ENCODE measurements at regions not wholly inside any gene's neighbourhood (a gene's known extent, or its start where the extent isn't known, plus 50 kb on each side); places are given as distances from the start of the nearest gene placed in this dataset.
"Not testable (repeated sequence)": the region's sequence is repeated elsewhere in the genome, so short reads cannot be mapped to it uniquely, and the experiment has no call there.

DNA sequence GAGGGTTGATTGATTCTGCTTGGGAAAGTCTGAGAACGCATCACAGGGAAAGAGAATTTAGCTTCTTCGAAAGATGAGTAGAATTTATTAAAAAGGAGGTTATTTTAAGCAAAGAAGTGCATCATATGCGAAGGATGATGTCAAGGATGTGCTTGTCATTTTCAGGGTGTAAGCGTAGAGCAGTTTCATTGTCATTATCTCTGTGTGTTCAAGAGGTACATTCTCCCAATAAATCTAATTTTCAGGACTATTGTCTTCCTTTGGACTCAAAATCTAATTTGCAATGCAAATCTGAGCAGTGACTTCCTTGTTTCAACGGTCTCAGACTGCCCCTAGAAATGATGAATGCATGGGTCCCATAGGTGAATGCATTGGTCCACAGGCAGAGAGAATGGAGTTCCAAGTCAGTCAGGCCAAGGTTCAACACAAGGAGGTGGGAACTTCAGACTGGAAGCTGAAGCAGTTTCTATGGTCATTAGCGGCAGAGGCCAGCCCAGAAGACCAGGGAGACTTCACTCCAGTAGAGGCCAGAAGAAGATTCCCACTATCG is 99.8 kb downstream of the CDC42EP3 start:
- DNase-seq = no peak

DNA sequence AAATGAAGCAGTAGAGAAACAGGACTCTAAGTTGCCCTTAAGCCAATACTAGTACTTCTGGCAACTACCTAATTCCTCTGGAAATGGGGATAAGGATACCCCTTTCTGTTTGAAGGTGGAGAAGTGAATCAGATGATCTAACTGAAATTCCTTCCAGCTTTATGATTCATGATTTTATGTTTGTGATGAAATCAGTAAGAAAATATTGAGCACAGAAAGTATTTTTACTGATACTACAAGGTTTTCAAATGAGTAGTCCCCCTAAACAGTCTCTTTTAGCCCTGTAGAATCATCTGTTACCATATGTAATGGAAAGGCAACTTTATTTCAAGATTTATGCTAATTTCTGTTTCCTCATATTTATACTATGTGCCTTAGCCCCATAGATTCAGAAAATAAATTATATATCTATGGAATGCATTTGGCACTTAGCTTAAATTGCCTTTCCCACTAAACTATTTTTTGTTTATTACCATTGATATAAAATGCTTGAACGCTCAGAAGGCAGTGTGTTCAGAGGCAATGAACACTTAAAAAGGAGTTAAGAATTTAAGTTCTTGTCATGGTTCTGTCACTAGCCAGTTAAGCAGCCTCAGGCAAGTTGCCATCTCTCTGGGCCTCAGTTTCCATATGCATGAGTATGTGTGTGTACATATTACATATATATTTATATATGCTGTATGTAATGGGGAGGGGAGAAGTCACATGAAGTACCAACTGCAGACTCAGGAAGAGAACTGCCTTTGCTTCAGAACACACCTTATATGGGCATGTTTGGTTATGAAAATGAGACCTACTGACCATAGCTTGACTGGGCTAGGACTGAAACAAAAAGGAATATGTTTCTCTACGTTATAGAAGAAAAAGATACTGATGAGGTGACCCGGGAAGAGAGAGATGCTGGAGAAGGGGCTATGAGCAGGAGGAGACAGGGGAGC is 97.7 kb downstream of the CDC42EP3 start:
- DNase-seq = peak; percentile 31

DNA sequence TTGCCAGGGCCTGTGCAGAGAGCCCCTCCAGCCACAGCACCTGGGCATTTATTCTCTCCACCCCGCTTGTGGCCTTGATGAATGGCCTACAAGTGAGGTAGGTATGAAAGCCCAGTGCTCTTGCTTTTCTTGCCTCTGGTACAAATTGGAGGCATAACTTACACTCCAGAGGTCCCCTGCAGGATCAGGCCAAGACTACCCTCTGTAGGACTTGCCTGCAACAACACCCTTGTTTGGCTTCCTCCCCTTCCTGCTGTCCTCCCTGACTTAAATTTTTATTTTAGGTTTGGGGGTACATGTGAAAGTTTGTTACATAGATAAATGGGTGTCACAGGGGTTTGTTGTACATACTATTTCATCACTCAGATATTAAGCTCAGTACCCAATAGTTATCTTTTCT is 95.7 kb downstream of the CDC42EP3 start:
- peak; percentile 5 for DNase-seq

DNA sequence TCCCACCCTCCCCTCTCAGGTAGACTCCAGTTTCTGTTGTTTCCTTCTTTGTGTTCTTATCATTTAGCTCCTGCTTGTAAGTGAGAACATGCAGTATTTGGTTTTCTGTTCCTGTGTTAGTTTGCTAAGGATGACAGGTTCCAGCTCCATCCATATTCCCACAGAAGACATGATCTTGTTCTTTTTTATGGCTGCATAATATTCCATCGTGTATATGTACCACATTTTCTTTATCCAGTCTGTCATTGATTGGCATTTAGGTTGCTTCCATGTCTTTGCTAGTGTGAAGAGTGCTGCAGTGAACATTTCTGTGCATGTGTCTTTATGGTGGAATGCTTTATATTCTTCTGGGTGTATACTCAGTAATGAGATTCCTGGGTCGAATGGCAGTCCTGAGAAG is 95.2 kb downstream of the CDC42EP3 start:
- DNase-seq = not testable (repeated sequence)

DNA sequence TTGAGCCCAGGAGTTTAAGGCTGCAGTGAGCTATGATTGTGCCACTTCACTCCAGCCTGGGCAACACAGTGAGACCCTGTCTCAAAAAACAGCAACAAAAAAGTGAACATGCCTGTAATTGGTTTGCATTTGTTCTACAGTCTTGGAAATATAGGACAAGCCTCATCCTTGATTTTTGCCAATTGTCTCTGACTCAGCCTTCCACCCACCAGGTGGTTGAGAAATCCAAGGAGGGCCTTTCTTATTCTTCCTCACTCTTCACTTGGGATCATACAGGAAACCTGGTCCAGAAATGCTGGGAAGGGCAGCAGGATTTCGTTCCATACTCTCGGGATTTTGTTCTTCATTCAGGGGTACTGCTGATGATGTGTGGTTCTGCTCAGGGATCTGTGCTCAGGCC is 94.6 kb downstream of the CDC42EP3 start:
- DNase-seq = no peak

DNA sequence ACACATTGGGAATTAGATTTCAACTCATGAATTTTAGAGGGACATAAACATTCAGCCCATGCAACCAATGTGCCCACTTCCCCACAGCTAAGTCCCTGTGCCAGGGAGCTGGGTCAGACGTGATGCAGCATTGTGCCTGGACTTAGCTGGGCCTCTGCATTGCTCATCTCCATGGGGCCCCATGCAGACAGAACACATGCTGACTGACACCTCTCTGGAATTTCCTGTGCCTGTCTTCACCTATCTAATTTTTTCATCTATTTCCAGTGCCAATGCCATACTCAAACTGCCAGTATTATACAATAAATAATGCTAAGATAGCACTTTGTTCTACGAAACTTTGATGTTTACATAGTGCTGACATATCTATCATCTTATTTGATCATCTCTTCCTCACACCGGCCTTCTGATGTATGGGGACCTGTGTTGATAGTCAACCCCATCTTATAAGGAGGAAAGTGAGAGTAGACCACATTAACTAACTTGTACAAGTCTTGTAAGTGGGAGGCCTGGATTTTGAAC is 92.2 kb downstream of the CDC42EP3 start:
- DNase-seq = no peak

DNA sequence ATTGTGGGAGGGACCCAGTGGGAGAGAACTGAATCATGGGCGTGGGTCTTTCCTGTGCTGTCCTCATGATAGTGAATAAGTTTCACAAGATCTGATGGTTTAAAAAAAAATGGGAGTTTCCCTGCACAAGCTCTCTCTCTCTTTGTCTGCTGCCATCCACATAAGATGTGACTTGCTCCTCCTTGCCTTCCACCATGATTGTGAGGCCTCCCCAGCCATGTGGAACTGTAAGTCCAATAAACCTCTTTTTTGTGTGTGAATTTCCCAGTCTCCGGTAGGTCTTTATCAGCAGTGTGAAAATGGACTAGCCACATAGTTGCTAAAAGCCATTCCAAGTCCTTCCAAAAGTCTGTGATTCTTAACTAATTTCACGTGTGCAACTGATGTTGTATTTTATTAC is 91.5 kb downstream of the CDC42EP3 start:
- DNase-seq = not testable (repeated sequence)

DNA sequence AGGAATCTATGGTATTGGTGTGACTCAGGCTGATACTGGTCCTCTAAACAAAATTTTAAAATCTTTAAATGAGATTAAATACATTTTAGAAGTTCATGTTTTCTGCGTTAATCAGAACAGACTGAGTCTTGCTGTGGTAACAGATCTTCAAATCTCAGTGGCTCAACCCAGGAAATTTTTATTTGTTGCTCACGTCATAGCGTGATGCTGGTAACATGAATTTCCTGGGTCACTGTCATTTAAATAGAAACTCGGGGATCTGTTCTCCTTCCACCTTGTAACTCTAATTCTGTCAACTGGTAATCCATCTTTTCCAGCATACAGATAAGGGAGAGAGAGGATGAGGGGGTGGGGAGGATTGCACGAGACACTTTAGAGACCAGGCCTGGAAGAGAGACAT is 90.0 kb downstream of the CDC42EP3 start:
- no peak for DNase-seq

DNA sequence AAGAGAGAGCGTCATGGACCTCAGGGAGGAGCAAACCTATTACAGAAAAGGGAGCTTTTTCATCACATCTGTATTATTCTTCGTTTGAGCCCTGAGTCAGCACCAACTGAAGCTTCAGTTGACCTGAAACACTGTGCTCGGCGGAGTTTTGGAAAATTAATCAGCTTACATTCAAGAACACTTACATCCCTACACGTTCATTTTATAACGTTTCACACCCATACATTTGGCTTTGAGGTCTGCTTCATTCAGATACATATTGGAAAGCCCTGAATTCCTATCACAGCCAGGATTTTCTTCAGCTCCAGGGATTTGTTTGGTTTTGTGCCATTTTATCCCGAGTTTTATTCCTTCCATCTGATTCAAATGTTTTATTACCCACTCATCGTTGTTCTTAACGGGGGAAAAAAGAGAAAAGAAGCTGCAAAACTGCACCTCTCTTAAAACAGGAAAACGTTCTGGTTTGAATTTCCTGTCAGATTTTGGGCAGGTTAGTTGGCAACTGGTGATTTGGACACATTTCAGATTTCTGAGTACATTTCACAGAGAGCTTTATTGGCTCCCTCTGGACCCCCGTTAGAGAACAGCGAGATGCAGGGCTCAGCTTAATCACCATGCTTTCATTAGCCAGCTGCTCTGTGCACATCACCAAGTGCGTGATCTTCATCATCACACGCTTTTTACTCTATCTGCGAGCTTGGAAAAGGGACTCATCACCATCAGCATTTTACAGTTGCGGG is 88.8 kb downstream of the CDC42EP3 start:
- DNase-seq = peak; percentile 15

DNA sequence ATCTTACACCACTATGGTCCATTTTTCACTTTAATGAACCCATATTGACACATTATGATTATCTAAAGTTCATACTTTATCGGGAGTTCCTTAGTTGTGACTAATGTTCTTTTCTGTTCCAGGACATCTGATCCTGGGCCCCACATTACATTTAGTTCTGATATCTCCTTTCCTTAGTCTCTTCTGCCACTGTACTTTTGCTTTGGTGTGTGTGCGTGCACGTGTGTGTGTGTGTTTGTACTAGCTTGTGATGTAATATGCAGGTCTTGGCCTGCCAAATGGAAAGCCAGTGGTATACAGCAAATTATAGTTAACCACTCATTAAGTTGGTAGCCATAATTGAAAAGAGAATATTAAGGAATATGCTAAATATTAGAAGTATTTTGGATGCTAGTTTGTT is 88.0 kb downstream of the CDC42EP3 start:
- peak; percentile 23 for DNase-seq

DNA sequence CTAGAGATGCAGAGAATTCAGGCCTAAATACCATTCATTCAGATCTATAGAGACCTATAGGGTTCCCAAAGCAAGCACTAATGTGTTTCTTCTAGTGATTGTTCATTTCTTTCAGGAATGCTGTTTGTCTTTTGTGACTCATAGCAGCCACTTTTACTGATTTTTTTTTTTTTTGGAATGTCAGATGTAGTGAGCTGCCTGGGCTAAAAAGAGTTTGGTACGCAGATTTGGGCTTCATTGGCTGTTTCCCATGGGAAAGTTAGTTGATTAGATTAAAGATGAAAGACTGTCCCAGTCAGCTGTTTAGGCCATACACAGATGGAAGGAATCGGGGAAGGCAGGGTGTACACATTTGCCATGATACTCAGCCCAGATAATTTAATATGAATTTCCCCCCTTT is 87.6 kb downstream of the CDC42EP3 start:
- peak; percentile 65 for DNase-seq

DNA sequence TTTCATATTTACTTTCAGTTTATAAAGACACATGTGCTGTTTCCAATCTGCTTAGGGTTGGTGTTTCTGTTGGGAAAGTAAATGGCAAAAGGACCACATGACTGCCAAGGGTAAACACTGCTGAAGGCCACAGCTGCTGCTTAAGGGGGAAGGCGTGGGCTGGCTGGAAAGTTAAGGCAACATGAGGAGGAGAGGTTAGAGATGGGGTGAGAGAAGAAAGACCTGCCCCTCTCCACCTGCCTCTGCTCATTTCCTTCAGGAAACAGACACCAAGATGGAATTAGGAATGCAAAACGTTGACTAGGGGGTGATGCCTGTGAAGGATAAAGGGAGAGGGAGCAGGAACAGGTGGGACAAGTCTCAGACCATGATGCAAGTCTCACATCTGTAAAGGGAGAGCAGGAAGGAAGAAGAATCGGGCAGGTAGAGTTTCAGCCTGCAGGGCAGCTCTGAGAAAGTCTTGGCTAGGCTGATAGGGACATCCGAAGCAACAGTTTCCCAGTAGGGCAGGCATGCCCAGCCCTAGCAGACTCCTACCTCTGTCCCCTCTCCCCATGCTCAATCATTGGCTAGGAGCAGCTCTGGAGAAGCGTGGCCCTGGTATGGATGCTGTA is 86.0 kb downstream of the CDC42EP3 start:
- peak; percentile 68 for DNase-seq

DNA sequence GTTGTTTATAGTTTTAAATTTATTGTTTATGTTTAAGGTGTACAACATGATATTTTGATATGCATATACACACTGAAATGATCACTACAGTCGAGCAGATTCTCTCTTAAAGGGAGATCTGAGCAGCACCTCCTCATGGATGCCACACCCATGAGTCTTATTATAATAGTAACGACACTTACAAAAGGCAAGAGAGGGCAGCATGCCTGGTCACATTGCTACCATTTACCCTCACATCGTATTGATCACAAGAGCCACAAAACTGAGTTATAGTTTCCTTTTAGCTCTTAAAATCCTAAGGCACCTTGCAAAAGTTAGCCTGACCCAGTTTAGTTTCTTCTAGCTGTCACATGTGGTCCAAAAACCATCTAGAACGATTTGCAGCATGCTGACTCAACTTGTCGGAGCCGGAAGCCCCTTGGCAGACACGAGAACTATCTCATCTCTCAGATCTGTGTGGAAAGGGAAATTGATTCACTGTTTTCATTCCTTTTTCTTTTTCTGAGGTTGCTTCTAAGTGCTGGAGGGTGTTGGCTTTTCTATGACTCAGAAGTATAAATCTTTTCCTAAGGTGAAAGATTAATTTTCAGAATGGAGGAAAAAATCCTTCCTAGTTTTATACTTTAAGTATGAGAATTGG is 85.3 kb downstream of the CDC42EP3 start:
- peak; percentile 88 for DNase-seq

DNA sequence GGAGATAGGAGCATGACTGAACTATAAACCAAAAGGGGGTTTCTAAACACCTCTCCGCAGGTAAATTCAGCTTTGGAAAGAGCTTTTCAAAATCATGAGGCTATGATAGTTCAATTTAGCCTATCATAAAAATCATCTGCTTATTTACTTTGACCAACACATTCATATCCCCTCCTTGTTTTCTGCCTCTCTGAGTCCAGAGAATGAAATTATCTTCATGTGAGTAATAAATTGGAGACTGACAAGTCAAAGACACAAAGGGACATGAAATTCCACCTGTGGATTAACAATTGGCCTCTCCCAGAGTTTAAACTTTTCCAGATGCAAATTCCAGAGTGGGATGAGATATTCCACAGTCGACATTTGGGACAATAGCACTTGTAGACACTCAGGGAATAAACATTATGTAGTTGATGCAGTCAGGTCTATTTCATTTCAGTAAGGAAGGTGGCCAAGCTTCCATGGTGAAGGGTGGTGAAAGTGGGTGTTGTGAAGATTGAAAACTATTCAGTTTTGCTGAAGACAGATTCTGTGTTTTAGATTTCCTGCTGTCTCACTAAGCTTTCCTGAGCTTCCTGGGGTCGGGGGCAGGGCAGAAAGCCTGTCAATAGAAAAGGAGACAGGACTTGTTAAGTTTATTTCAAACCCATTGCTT is 84.7 kb downstream of the CDC42EP3 start:
- DNase-seq = peak; percentile 30

DNA sequence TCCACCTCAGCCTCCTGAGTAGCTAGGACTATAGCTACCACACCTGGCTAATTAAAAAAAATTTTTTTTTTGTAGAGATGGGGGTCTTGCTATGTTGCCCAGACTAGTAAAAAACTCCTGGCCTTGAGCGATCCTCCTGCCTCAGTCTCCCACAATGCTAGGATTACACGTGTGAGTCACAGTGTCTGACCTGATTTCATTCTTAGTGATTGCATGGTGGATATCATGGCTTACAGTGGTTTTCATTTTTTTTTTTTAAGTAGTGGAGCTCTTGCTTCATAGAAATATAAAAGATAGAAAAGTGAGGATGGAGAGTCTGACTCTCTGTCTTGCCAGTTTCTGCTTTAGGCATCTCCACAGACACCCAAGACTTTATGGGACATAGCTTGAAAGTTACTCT is 83.6 kb downstream of the CDC42EP3 start:
- DNase-seq = no peak

DNA sequence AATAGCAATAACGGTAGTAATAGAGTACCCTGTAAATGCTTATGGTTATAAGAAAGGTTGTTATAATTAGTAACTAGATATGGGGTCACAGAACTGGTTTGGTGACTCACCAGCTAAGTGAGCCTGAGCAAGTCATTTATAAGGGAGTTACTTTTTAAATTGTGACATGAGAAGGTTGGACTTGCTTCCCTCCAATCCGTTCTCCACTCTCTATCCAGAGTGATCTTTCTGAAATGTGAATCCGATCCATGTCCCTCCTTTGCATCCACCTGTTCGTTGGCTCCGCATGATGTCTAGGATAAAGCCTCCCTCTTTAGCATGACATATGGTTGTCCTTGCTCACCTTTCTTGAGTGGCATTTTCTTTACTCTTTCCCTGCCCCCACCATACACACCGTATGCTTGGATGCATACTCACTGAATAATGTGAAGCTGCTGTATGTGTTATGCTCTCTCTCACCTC is 83.1 kb downstream of the CDC42EP3 start:
- DNase-seq = no peak

DNA sequence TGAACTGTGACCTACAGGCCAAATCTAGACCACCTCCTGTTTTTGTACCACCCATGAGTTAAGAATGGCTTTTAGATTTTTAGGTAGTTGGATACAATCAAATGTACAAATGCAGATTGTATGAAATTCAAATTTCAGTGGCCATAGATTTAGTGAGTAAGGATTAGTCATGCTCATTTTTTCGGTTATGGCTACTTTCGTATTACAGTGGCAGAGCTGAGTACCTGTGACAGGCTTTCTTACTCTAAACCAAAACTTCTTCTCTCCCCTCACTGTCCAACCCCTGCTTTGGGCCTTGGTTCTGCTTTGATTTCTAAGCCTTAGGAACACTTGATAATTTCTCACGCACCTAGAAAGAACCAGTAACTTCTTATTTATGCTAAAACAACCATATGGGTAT is 82.1 kb downstream of the CDC42EP3 start:
- peak; percentile 11 for DNase-seq

DNA sequence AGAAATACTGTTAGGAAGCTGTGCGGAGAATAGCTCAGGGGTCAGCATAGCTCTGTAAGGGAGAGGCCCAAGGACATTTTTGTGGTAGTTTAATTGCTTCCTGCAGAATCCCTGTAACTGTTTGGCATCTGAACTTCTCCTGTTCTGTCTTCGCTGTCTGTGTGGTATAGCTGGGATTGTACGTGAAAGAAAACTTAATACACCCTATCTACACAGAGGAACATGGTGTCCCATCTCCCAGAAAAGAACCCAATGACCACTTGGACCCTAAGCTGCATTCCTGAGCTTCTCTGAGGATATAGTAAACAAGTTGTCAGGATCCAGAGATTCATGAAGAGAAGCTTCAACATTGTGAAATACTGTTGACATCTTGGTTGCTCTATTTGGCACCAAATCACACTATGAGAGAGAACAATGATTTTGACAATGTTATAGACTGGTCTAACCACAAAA is 81.3 kb downstream of the CDC42EP3 start:
- DNase-seq = peak; percentile 63
